ENCODE measurements at regions not wholly inside any gene's neighbourhood (a gene's known extent, or its start where the extent isn't known, plus 50 kb on each side); places are given as distances from the start of the nearest gene placed in this dataset.
A peak's percentile ranks its signal among the peaks of the same experiment; 100 is the strongest.

- DNase-seq: peak in 1 of 2 experiments; percentile 44
Observed at GRCh38 chr13:111517641-111518010, 197.2 kb downstream of the TEX29 start.

- peak; percentile 30 to 63 for DNase-seq
Observed at GRCh38 chr13:111518161-111518792, 197.8 kb downstream of the TEX29 start.

- no peak for DNase-seq
Observed at GRCh38 chr13:111519041-111519440, 198.6 kb downstream of the TEX29 start.

GRCh38 chr13:111519490-111520170 lies 199.2 kb downstream of the TEX29 start:
- DNase-seq: no peak

GRCh38 chr13:111521030-111521429 lies 200.6 kb downstream of the TEX29 start:
- DNase-seq: no peak

- DNase-seq: no peak
Observed at GRCh38 chr13:111521691-111522229, 201.3 kb downstream of the TEX29 start.

- no peak for DNase-seq
Observed at GRCh38 chr13:111525320-111526118, 205.1 kb downstream of the TEX29 start.

GRCh38 chr13:111526922-111527321 lies 206.5 kb downstream of the TEX29 start:
- no peak for DNase-seq

GRCh38 chr13:111527614-111528229 lies 207.3 kb downstream of the TEX29 start:
- no peak for DNase-seq

- DNase-seq: no peak
Observed at GRCh38 chr13:111528513-111528912, 208.1 kb downstream of the TEX29 start.

- DNase-seq: no peak
Observed at GRCh38 chr13:111530137-111530870, 209.9 kb downstream of the TEX29 start.

- DNase-seq: peak in 1 of 2 experiments; percentile 40
Observed at GRCh38 chr13:111531505-111531904, 211.1 kb downstream of the TEX29 start.

- no peak for DNase-seq
Observed at GRCh38 chr13:111532111-111532510, 211.7 kb downstream of the TEX29 start.

- DNase-seq: peak in 1 of 2 experiments; percentile 13
Observed at GRCh38 chr13:111533900-111534683, 213.7 kb downstream of the TEX29 start.

GRCh38 chr13:111534751-111535522 lies 214.5 kb downstream of the TEX29 start:
- DNase-seq: no peak

GRCh38 chr13:111535523-111535811 lies 215.0 kb downstream of the TEX29 start:
- DNase-seq: no peak

GRCh38 chr13:111536075-111536642 lies 215.7 kb downstream of the TEX29 start:
- DNase-seq: no peak

GRCh38 chr13:111537115-111537728 lies 216.8 kb downstream of the TEX29 start:
- no peak for DNase-seq

- DNase-seq: no peak
Observed at GRCh38 chr13:111537843-111538499, 217.5 kb downstream of the TEX29 start.

- DNase-seq: no peak
Observed at GRCh38 chr13:111539252-111539651, 218.8 kb downstream of the TEX29 start.
